Thoracic aorta (tissue), 2 donors: ENCODE measurements at regions not wholly inside any gene's neighbourhood (a gene's known extent, or its start where the extent isn't known, plus 50 kb on each side); places are given as distances from the start of the nearest gene placed in this dataset.

Experiments used
- ATAC-seq: fragments of 150-250 bp; one replicate; pipeline ENCODE4 v1.8.0; 2017; ENCODE audit warnings: low read depth; ENCODE audit not compliant: insufficient number of reproducible peaks, low FRiP score
- DNase-seq: peaks from one replicate; pipeline ENCODE4 v3.0.0-alpha.2; 2020; ENCODE audit warnings: low spot score
- H3K27ac ChIP-seq, 2 donors: fragments of 200-600 bp; sonication (generic); 1 replicate in 1 of 2; 2 replicates in 1 of 2; pipeline ENCODE4 v1.5.1; 2016; ENCODE audit warnings: mild to moderate bottlenecking in 2 of 2, moderate library complexity in 2 of 2
- H3K27me3 ChIP-seq: fragments of 200-600 bp; sonication (generic); replicated peaks from 2 replicates; pipeline ENCODE4 v1.6.0; 2016; ENCODE audit warnings: mild to moderate bottlenecking; ENCODE audit not compliant: insufficient read depth
- H3K36me3 ChIP-seq: fragments of 200-600 bp; sonication (generic); one replicate; pipeline ENCODE4 v1.5.1; 2016
- H3K4me1 ChIP-seq, 2 donors: fragments of 200-600 bp; sonication (generic); 1 replicate in 1 of 2; 2 replicates in 1 of 2; pipeline versions ENCODE4 v1.5.1 to v1.6.0; 2016; ENCODE audit warnings: low read depth in 2 of 2, mild to moderate bottlenecking in 1 of 2; ENCODE audit not compliant: control insufficient read depth in 1 of 2
- H3K4me3 ChIP-seq: fragments of 200-600 bp; sonication (generic); 2 replicates; pipeline ENCODE4 v1.5.1; 2016; ENCODE audit warnings: mild to moderate bottlenecking
- H3K9me3 ChIP-seq: fragments of 200-600 bp; sonication (generic); 2 replicates; pipeline ENCODE4 v1.5.1; 2016
- TF ChIP-seq, protein P1 (sequence below): fragments of 200-600 bp; sonication (generic); IDR thresholded peaks from one replicate; pipeline ENCODE4 v1.5.1; 2019; ENCODE audit warnings: antibody characterized with exemption

DNA sequence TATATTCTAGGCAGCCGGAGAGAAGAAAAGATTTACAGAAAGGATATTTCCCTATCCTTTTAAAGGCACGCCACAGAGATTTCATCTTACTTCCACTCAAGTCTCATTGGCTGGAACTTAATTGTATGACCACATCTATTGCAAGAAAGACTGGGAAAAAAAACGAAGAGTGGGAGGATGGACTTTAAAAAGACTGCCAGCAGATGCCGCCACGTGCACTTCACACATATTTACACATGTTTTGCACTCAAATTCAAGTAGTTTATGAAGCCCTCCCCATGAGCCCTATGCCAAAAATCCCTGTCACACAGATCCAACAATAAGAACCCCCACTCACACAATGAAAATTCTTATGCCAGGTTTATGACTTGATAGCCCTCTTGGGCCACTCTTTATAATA lies 138.5 kb upstream of the TYRP1 start:
- Histone ChIP-seq H3K4me1 (no peaks in the 10 kb centered on the region), H3K4me3 (no peak overlapping the region), H3K36me3 (no peaks in the 10 kb centered on the region), H3K27ac (no peak overlapping the region), H3K9me3 (no peaks in the 10 kb centered on the region), H3K27me3 (no peaks in the 10 kb centered on the region)
- DNase-seq (no peak), ATAC-seq (no peak)
- TF ChIP-seq, protein P1, sequence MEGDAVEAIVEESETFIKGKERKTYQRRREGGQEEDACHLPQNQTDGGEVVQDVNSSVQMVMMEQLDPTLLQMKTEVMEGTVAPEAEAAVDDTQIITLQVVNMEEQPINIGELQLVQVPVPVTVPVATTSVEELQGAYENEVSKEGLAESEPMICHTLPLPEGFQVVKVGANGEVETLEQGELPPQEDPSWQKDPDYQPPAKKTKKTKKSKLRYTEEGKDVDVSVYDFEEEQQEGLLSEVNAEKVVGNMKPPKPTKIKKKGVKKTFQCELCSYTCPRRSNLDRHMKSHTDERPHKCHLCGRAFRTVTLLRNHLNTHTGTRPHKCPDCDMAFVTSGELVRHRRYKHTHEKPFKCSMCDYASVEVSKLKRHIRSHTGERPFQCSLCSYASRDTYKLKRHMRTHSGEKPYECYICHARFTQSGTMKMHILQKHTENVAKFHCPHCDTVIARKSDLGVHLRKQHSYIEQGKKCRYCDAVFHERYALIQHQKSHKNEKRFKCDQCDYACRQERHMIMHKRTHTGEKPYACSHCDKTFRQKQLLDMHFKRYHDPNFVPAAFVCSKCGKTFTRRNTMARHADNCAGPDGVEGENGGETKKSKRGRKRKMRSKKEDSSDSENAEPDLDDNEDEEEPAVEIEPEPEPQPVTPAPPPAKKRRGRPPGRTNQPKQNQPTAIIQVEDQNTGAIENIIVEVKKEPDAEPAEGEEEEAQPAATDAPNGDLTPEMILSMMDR, result no peak

DNA sequence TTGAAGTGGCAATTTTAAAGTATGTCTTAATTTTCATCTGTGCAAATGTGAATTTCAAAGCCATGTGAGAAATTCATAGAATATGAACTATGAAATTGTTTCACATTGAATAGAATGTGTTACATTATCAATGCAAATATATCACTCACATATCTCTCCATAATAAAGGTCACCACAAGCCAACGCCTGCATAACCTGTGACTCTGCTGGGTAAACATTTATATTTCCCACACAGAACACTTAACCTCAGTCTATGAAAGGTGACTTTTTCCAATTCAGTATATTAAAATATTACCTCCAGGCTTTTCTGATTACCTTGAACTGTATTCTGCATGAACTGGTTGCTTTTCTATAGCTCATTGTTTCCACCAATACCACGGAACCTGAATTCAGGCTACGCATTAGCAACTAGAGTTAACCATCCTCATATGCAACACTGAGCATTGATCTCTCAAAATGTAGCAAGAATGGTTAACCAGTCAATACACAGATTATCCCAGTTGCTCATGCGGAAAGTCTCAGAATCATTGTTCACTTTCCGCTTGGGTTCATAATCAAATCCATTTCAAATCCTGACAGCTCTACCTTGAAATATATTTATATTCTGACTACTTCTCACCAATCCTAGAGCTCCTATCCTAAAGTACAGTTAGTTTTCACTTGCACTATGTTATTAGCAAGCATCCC lies 126.6 kb upstream of the TYRP1 start:
- H3K4me3 ChIP-seq, result no peak overlapping the region
- ATAC-seq (no peak), DNase-seq (no peak)
- no peaks in the 10 kb centered on the region for H3K36me3 ChIP-seq
- no peaks in the 10 kb centered on the region for H3K27me3 ChIP-seq
- TF ChIP-seq, protein P1, result no peak
- no peaks in the 10 kb centered on the region for H3K4me1 ChIP-seq
- H3K9me3 ChIP-seq, result no peaks in the 10 kb centered on the region
- H3K27ac ChIP-seq, result no peak overlapping the region

DNA sequence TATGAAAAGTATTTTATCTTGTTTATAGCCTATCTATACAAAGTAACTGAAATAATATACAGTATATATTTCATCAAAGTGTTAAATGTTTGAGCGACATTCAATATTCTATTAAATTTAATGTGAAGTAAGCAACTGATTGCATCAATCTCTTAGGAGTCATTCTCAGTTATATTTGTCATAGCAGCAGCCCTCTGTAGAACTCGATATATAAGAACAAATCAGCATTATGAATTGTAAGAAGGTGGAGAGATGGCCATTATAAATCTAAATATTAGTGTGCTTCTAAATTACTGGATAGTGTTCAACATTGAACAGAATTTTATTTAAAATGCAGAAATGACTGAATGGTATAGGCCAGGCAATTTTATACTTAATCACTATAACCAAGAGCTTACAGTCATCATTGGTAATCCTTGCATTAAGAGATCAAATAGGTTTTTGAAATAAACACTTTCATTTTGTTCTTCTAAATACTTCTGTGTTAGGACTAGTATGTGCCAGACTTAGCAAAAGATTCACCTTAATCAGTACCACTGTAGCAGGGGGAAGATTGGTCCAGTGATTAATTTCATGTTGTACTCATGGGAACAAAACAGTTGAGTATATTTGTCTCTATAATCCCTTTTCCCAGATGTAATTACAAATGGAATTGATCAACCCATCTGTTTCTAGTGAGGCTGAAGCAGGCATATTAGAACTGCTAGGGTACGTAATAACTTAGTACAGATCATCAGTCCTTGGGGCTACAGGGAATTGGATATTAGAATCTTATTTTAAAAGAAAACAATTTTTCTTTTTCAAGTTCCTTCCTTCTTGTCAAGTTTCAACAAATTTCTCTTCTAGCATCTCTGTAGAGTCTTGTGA lies 108.3 kb upstream of the TYRP1 start:
- no peak overlapping the region for H3K27ac ChIP-seq

DNA sequence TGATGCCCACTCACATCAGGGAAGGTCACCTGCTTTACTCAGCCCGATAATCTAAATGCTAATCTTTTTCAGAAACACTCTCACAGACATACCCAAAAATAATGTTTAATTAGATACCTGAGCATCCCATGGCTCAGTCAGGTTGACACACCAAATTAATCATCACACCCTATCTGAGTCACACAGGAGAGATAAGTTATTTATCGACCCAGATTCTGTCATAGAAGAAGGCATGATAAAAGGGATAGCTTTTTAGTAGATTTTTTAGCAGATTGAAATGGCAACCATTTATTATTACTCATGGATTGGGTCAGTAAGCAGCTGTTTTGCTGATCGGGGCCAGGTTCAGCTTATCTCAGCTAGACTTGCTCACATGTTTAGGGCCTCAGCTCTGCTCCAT lies 97.8 kb upstream of the TYRP1 start:
- TF ChIP-seq, protein P1, result no peak
- DNase-seq (no peak), ATAC-seq (no peak)
- H3K36me3 ChIP-seq, result no peaks in the 10 kb centered on the region
- H3K27me3 ChIP-seq, result no peaks in the 10 kb centered on the region
- H3K4me1 ChIP-seq, result no peaks in the 10 kb centered on the region
- no peak overlapping the region for H3K4me3 ChIP-seq
- H3K27ac ChIP-seq, result no peak overlapping the region
- H3K9me3 ChIP-seq, result no peaks in the 10 kb centered on the region

More for the DNA sequence above, 108.3 kb upstream of the TYRP1 start:
- no peak overlapping the region for H3K4me3 ChIP-seq
- TF ChIP-seq, protein P1, result no peak
- H3K9me3 ChIP-seq, result no peaks in the 10 kb centered on the region
- H3K4me1 ChIP-seq, result no peaks in the 10 kb centered on the region
- H3K27me3 ChIP-seq, result no peaks in the 10 kb centered on the region
- no peak for ATAC-seq
- H3K36me3 ChIP-seq, result no peaks in the 10 kb centered on the region
- no peak for DNase-seq

DNA sequence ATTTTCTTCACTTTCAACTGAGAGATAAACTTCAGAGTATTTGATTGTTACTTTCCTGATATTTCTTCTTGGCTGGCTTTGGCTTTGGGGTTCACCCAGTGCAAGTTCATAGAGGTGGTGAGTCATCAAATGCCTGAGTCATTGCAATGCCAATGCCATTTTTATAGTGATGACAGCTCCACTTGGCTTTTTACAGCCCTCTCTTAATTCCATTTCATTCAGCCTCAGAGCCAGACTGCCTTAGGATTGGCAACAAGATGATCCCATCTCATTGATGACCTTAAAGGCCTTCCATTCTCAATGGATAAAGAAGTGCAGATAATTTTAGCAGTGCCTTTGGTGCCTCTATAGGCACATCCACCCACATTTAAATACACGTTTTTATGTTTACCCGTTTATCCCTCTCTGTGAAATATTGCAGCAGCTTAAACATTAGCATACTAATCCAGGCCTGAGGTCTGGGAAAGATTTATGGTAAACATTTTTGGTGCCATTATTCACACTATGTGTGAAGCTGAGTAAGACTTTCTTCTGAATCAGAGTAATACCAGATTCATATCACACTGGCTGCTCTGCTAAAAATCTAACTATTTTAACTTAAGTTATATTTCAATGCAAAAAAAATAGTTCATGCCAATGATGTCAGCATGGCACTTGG lies 88.9 kb upstream of the TYRP1 start:
- no peak for ATAC-seq
- no peak for DNase-seq
- no peaks in the 10 kb centered on the region for H3K36me3 ChIP-seq
- no peaks in the 10 kb centered on the region for H3K27me3 ChIP-seq
- TF ChIP-seq, protein P1, result no peak
- H3K9me3 ChIP-seq, result no peaks in the 10 kb centered on the region
- peaks cover 2 to 13% of the 10 kb centered on the region in 2 donors for H3K4me1 ChIP-seq
- H3K4me3 ChIP-seq, result no peak overlapping the region
- H3K27ac ChIP-seq, result no peak overlapping the region
